ENCODE measurements at regions not wholly inside any gene's neighbourhood (a gene's known extent, or its start where the extent isn't known, plus 50 kb on each side); places are given as distances from the start of the nearest gene placed in this dataset.

DNA sequence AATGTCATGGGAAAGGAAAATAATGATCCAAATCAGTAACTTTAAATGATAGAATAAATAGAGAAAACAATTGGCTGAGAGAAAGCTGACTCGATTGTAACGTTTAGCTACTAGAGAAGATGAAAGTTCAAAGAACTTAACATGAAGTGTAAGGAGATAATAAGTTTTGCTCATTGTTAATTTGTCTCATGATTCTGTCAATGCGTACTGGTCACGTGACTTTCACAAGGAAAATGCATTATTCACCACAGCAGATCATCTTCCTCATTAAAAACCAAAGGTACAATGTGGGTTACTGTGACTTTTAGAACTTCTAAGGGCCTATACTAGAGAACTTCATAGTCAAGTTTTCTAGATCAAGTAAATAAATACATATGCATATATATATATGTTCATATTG is 1207.2 kb downstream of the EFNB2 start (continued):
- TF ChIP-seq, protein P1, sequence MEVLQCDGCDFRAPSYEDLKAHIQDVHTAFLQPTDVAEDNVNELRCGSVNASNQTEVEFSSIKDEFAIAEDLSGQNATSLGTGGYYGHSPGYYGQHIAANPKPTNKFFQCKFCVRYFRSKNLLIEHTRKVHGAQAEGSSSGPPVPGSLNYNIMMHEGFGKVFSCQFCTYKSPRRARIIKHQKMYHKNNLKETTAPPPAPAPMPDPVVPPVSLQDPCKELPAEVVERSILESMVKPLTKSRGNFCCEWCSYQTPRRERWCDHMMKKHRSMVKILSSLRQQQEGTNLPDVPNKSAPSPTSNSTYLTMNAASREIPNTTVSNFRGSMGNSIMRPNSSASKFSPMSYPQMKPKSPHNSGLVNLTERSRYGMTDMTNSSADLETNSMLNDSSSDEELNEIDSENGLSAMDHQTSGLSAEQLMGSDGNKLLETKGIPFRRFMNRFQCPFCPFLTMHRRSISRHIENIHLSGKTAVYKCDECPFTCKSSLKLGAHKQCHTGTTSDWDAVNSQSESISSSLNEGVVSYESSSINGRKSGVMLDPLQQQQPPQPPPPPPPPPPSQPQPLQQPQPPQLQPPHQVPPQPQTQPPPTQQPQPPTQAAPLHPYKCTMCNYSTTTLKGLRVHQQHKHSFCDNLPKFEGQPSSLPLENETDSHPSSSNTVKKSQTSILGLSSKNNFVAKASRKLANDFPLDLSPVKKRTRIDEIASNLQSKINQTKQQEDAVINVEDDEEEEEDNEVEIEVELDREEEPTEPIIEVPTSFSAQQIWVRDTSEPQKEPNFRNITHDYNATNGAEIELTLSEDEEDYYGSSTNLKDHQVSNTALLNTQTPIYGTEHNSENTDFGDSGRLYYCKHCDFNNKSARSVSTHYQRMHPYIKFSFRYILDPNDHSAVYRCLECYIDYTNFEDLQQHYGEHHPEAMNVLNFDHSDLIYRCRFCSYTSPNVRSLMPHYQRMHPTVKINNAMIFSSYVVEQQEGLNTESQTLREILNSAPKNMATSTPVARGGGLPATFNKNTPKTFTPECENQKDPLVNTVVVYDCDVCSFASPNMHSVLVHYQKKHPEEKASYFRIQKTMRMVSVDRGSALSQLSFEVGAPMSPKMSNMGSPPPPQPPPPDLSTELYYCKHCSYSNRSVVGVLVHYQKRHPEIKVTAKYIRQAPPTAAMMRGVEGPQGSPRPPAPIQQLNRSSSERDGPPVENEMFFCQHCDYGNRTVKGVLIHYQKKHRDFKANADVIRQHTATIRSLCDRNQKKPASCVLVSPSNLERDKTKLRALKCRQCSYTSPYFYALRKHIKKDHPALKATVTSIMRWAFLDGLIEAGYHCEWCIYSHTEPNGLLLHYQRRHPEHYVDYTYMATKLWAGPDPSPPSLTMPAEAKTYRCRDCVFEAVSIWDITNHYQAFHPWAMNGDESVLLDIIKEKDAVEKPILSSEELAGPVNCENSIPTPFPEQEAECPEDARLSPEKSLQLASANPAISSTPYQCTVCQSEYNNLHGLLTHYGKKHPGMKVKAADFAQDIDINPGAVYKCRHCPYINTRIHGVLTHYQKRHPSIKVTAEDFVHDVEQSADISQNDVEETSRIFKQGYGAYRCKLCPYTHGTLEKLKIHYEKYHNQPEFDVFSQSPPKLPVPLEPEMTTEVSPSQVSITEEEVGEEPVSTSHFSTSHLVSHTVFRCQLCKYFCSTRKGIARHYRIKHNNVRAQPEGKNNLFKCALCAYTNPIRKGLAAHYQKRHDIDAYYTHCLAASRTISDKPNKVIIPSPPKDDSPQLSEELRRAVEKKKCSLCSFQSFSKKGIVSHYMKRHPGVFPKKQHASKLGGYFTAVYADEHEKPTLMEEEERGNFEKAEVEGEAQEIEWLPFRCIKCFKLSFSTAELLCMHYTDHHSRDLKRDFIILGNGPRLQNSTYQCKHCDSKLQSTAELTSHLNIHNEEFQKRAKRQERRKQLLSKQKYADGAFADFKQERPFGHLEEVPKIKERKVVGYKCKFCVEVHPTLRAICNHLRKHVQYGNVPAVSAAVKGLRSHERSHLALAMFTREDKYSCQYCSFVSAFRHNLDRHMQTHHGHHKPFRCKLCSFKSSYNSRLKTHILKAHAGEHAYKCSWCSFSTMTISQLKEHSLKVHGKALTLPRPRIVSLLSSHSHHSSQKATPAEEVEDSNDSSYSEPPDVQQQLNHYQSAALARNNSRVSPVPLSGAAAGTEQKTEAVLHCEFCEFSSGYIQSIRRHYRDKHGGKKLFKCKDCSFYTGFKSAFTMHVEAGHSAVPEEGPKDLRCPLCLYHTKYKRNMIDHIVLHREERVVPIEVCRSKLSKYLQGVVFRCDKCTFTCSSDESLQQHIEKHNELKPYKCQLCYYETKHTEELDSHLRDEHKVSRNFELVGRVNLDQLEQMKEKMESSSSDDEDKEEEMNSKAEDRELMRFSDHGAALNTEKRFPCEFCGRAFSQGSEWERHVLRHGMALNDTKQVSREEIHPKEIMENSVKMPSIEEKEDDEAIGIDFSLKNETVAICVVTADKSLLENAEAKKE (CRISPR knock-in tag; IDR thresholded peaks at IDR 0.05): no peak

DNA sequence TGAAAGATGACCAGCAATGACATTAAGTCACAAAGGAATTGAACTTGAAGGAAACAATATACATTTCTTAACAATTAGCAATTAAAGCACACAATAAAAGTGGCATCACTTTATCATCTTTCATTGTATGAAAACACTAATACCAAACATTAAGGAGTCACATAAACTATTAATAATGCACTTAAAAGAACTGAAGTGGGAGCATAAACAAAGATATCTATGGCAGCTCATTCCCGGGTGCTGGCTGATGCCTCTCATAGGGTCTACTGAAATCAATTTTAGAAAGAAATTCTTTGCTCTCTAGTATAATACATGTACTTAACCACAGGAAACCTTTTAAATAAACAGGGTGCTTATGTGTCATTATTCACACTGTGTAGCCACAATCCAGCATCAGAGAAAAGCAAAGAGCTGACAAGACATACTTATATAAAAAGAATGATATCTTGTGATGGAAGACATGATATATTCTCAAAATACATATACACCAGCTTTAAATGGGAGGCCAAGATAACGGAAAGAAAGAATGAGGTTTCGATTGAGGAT is 1207.8 kb downstream of the EFNB2 start:
- Mint-ChIP-seq H3K36me3 (ENCODE audit: low read depth) (no peaks in the 10 kb centered on the region), H3K4me3 (no peak overlapping the region), H3K9me3 (no peaks in the 10 kb centered on the region), H3K27me3 (ENCODE audit: insufficient read depth, low read depth, poor library complexity) (no peaks in the 10 kb centered on the region), H3K27ac (no peak overlapping the region), H3K4me1 (0 out of 3 replicates have a peak, but pooled peaks cover 4% of the 10 kb centered on the region)
- no peak for DNase-seq (ENCODE audit: low spot score)
- Histone ChIP-seq H3K4me3 (no peak overlapping the region), H3K4me1 (ENCODE audit: insufficient read depth) (no peaks in the 10 kb centered on the region), H3K36me3 (ENCODE audit: insufficient read depth) (no peaks in the 10 kb centered on the region; the same call in 1 of the 2 replicates), H3K9me2 (ENCODE audit: insufficient read depth) (peaks cover 5% of the 10 kb centered on the region; the same call in 1 of the 2 replicates), H3K27ac (ENCODE audit: low read depth) (no peak overlapping the region), H4K20me1 (replicated peaks; ENCODE audit: insufficient read depth) (no peaks in the 10 kb centered on the region), H3K27me3 (ENCODE audit: insufficient read depth) (no peaks in the 10 kb centered on the region), H3K4me2 (no peak overlapping the region), H3F3A (replicated peaks; ENCODE audit: low read depth) (no peaks in the 10 kb centered on the region), H2AFZ (no peak overlapping the region), H3K79me2 (replicated peaks; ENCODE audit: insufficient read depth) (no peaks in the 10 kb centered on the region)
- TF ChIP-seq CREB1 (CRISPR knock-in tag; IDR thresholded peaks at IDR 0.05; ENCODE audit: low read depth): no peak
- TF ChIP-seq EZH2 (IDR thresholded peaks at IDR 0.05; ENCODE audit: low read depth, unreplicated experiment): no peak
- ATAC-seq: no peak

DNA sequence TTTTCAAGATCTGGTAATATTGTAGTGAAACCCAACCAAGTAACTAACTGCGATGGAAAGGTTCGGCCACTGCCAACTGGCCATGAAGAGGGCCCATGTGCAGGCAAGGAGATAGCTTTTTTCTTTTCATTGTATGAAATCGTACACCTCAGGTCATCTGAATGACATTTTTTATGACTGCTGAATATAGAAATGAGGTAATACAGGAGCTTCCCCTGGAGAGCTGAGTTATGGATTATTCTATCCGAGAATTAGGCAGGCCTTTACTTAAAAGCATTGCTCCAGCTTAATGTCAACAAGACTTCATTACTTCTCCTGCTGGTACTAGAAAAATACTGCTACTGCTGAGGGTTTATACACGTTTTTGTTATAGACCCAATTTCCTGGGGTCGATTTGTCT is 1215.6 kb downstream of the EFNB2 start:
- peaks cover 2% of the 10 kb centered on the region; the same call in 1 of the 3 replicates for H3K36me3 Mint-ChIP-seq (ENCODE audit: low read depth)
- Histone ChIP-seq H3K9me2 (ENCODE audit: insufficient read depth) (no peaks in the 10 kb centered on the region), H2AFZ (no peak overlapping the region), H3K4me1 (ENCODE audit: insufficient read depth) (no peaks in the 10 kb centered on the region), H3K27me3 (ENCODE audit: insufficient read depth) (no peaks in the 10 kb centered on the region), H3K36me3 (ENCODE audit: insufficient read depth) (no peaks in the 10 kb centered on the region), H3F3A (replicated peaks; ENCODE audit: low read depth) (no peaks in the 10 kb centered on the region), H3K27ac (ENCODE audit: low read depth) (no peak overlapping the region), H4K20me1 (replicated peaks; ENCODE audit: insufficient read depth) (no peaks in the 10 kb centered on the region), H3K79me2 (replicated peaks; ENCODE audit: insufficient read depth) (no peaks in the 10 kb centered on the region), H3K4me2 (no peak overlapping the region), H3K4me3 (no peak overlapping the region)
- H3K9me3 Mint-ChIP-seq: no peaks in the 10 kb centered on the region
- H3K27me3 Mint-ChIP-seq (ENCODE audit: insufficient read depth, low read depth, poor library complexity): no peaks in the 10 kb centered on the region
- no peak overlapping the region for H3K27ac Mint-ChIP-seq
- no peaks in the 10 kb centered on the region for H3K4me1 Mint-ChIP-seq
- no peak for TF ChIP-seq EZH2phosphoT487 (IDR thresholded peaks at IDR 0.05; ENCODE audit: unreplicated experiment)
- no peak overlapping the region for H3K4me3 Mint-ChIP-seq
- no peak for ATAC-seq
- DNase-seq (ENCODE audit: low spot score): no peak

Measured in GM23338 (cell line).